ENCODE measurements at regions not wholly inside any gene's neighbourhood (a gene's known extent, or its start where the extent isn't known, plus 50 kb on each side); places are given as distances from the start of the nearest gene placed in this dataset.
"Not testable (repeated sequence)": the region's sequence is repeated elsewhere in the genome, so short reads cannot be mapped to it uniquely, and the experiment has no call there.

GRCh38 chr1:146763234-146763633 lies 174.9 kb upstream of the NBPF12 start:
- TF ChIP-seq PATZ1 (CRISPR knock-in tag; IDR thresholded peaks at IDR 0.05; ENCODE audit: borderline replicate concordance); ESRRG (CRISPR knock-in tag; IDR thresholded peaks at IDR 0.05): not testable (repeated sequence)
